MG63 (cell line): ENCODE measurements at regions not wholly inside any gene's neighbourhood (a gene's known extent, or its start where the extent isn't known, plus 50 kb on each side); places are given as distances from the start of the nearest gene placed in this dataset.
"Not testable (repeated sequence)": the region's sequence is repeated elsewhere in the genome, so short reads cannot be mapped to it uniquely, and the experiment has no call there.

Experiments
- DNase-seq: peaks from one replicate; pipeline ENCODE4 v3.0.0-alpha.2; 2020
- H3K27me3 ChIP-seq: fragments of 250-450 bp; sonication (Bioruptor Pico); 2 replicates; pipeline ENCODE4 v1.5.1; 2020; ENCODE audit warnings: mild to moderate bottlenecking, moderate library complexity
- H3K36me3 ChIP-seq: fragments of 250-450 bp; sonication (Bioruptor Pico); 2 replicates; pipeline ENCODE4 v1.5.1; 2020; ENCODE audit warnings: mild to moderate bottlenecking, moderate library complexity
- H3K4me3 ChIP-seq: fragments of 250-450 bp; sonication (Bioruptor Pico); 2 replicates; pipeline ENCODE4 v1.5.1; 2020; ENCODE audit warnings: mild to moderate bottlenecking, moderate library complexity
- H3K9me3 ChIP-seq: fragments of 250-450 bp; sonication (Bioruptor Pico); 2 replicates; pipeline ENCODE4 v1.5.1; 2020; ENCODE audit warnings: mild to moderate bottlenecking, moderate library complexity

DNA sequence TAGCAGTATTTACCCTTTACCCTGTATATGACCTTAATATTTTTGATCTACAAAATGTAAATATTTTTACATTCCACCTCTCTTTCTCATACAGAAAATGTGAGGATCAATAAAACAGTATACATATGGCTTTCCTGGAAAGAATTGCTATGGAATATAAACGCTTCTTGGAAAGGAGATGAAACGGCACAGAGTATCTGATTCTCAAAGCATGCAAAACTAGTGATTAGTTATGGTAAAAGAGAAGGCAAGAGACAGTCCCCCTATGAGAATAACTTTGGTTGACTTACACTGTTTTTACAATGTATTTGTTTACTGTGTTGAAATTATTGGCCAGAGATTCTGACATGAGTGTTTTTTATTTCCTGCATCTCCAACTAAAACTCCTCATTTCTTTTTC lies 204.6 kb upstream of the C21orf91 start:
- DNase-seq: no peak
- no peaks in the 10 kb centered on the region for H3K9me3 ChIP-seq
- H3K4me3 ChIP-seq: no peak overlapping the region

DNA sequence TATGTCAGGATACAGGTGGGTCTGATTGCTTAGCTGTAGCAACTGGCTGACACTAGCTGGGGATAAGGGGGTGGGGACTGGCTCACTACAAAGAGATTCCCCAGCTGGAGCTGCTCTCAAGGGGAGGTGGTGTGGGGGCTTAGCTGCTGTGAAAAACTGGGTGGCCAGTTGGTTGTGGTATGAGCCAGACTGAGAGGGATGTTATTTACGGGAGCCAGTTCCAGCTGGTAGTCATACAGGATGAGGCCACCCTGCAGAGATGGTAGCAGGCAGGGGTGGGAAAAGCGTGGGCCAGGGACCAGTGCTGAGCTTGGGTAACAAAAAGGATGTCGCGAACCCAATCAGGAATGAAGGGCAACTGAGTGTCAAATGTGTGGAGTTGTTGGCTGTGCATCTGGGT lies 204.0 kb upstream of the C21orf91 start:
- DNase-seq: no peak
- Histone ChIP-seq H3K4me3 (no peak overlapping the region), H3K36me3 (no peaks in the 10 kb centered on the region), H3K9me3 (no peaks in the 10 kb centered on the region), H3K27me3 (no peaks in the 10 kb centered on the region)

More for the DNA sequence above, 204.6 kb upstream of the C21orf91 start:
- Histone ChIP-seq H3K27me3 (no peaks in the 10 kb centered on the region), H3K36me3 (no peaks in the 10 kb centered on the region)

DNA sequence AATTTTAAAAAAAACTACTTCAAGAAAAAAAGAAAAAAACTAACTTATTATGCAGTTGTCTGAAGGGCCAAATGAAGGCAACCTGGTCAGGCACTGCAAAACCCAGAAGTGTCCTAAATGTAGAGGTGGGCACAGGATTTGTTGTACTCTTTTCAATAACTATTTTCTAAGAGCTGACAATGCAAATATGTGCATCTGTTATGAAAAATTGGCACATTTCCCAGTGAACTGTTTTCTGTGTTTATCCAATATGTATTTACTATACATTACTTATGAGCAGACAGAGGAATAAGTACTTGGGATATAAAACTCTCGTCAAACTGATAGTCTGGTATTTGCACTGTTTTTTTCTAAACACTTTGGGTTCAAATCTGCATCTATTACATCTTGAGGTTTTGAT lies 188.0 kb upstream of the C21orf91 start:
- DNase-seq: no peak
- H3K36me3 ChIP-seq: no peaks in the 10 kb centered on the region
- H3K4me3 ChIP-seq: no peak overlapping the region
- no peaks in the 10 kb centered on the region for H3K27me3 ChIP-seq
- H3K9me3 ChIP-seq: no peaks in the 10 kb centered on the region

DNA sequence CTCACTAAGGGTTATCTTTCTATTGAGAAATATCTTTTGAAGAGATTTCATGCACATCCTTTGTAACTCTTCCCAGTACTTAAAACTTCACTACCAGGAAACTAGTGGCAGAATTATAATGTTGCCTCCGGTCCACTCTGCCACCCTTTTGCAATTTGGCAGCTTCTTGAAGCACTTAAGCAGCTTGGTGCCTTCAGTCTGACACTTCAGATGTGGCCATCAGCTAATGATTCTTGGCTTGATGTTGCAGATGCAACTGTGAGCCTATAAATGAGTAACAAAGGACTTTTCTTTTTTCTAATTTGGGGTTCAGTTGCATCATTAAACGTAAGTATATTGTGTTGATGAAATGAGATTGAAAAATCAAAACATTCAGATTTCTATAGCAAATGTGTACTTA lies 187.5 kb upstream of the C21orf91 start:
- Histone ChIP-seq H3K4me3 (no peak overlapping the region), H3K9me3 (no peaks in the 10 kb centered on the region), H3K36me3 (no peaks in the 10 kb centered on the region), H3K27me3 (no peaks in the 10 kb centered on the region)
- no peak for DNase-seq

- no peaks in the 10 kb centered on the region for H3K9me3 ChIP-seq
- no peak overlapping the region for H3K4me3 ChIP-seq
- H3K36me3 ChIP-seq: no peaks in the 10 kb centered on the region
- no peak for DNase-seq
- H3K27me3 ChIP-seq: no peaks in the 10 kb centered on the region
Measured at GRCh38 chr21:18002393-18002792, 183.2 kb upstream of the C21orf91 start.

- H3K27me3 ChIP-seq: no peaks in the 10 kb centered on the region
- no peaks in the 10 kb centered on the region for H3K36me3 ChIP-seq
- no peak for DNase-seq
- no peak overlapping the region for H3K4me3 ChIP-seq
- H3K9me3 ChIP-seq: no peaks in the 10 kb centered on the region
Measured at GRCh38 chr21:18000981-18001686, 182.0 kb upstream of the C21orf91 start.

DNA sequence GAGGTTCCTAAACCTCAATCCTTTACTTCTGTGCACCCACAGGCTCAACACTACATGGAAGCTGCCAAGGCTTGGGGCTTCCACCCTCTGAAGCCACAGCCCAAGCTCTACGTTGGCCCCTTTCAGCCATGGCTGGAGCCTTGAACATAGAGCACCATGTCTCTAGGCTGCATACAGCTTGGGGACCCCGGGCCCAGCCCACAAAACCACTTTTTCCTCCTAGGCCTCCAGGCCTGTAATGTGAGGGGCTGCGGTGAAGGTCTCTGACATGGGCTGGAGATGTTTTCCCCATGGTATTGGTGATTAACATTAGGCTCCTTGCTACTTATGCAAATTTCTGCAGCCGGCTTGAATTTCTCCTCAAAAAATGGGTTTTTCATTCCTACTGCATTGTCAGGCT lies 179.4 kb upstream of the C21orf91 start:
- not testable (repeated sequence) for H3K36me3 ChIP-seq, H3K9me3 ChIP-seq, H3K27me3 ChIP-seq, DNase-seq, H3K4me3 ChIP-seq

- Histone ChIP-seq H3K9me3 (no peaks in the 10 kb centered on the region), H3K4me3 (no peak overlapping the region), H3K36me3 (no peaks in the 10 kb centered on the region), H3K27me3 (no peaks in the 10 kb centered on the region)
- DNase-seq: no peak
Measured at GRCh38 chr21:17989780-17990179, 170.6 kb upstream of the C21orf91 start.

GRCh38 chr21:17988102-17988437 lies 168.9 kb upstream of the C21orf91 start:
- Histone ChIP-seq H3K27me3 (no peaks in the 10 kb centered on the region), H3K36me3 (no peaks in the 10 kb centered on the region), H3K4me3 (no peak overlapping the region), H3K9me3 (no peaks in the 10 kb centered on the region)
- no peak for DNase-seq

DNA sequence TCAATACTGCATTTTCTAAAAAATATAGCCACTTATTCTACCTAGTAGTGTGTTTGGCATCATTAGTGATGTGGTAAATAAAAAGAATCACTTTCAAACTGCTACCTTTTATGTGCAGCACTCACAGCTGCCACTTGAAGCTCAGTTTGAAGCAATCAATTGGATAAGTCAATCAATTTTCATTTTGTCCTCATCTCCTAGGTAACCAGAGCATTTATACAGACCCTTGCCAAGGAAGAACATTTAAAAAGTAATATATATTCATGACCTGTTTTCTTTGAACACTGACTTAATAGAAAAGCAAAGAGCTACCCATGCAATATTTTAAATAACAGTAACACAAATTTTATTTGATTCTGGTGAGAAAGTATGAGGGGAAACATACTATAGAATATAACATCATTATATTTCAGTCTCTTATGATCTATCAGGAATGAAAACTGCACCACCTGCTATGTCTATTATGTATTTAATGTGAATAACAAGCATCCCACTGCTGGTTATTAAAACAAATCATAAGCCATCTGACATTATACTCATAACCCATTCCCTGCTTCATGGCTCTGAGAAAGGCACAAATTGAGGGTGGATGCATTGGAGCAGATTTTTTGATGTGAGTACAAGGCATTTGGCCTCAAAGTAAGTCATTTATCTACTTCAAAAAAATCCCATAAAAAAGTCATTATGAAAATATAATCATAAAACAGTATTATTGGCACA lies 168.4 kb upstream of the C21orf91 start:
- no peak overlapping the region for H3K4me3 ChIP-seq
- no peaks in the 10 kb centered on the region for H3K9me3 ChIP-seq
- H3K36me3 ChIP-seq: no peaks in the 10 kb centered on the region
- no peak for DNase-seq
- no peaks in the 10 kb centered on the region for H3K27me3 ChIP-seq

DNA sequence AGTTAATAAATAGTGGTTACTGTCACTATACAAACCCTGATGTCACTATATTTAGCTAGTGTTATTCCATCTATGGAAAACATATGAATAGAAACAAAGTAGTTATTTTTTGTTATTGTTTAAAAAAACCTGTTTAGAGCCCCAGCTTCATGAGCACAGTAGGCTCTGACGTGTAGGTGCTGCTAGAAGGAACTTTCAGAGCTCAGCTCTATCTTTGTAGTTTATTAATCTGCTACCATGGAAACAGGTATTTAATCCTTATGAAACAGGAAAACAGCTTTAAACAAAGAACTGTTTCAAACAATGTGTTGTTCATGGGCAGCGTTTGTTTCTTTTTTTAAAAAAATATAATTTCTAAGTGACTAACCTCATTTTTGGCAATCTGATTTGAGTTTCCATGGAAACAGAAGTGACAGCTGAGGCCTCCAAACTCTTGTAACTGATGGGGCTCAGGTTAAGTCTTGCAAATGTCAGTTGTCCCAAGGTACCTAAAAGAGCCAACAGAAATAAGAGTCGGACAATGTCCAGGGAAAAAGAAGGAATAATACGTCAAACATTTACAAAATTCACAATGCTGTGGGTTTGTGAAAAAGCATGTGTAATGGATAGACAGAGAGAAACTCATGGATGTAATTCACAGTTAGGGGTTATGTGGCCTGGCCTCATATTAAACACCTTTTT lies 162.0 kb upstream of the C21orf91 start:
- Histone ChIP-seq H3K27me3 (no peaks in the 10 kb centered on the region), H3K4me3 (no peak overlapping the region), H3K36me3 (no peaks in the 10 kb centered on the region), H3K9me3 (no peaks in the 10 kb centered on the region)
- no peak for DNase-seq

DNA sequence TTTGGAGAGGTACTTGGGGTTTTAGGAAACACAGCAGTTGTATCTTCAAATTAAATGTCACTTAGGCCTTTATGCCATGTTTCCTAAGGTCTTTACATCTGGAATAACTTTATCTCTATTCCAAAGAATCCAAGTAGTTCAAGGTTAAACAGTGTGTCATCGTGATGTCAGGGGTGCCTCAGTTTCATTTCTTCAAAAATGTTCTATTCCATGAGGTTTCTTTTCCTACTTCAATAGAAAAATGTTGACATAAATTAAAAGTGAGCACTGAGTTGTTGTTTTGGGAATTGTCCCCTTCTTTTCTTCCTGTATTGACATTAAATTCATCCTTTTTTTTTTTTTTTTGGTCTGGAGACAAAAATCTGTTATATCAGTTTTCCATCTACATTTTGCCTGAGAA lies 160.6 kb upstream of the C21orf91 start:
- H3K9me3 ChIP-seq: no peaks in the 10 kb centered on the region
- H3K4me3 ChIP-seq: no peak overlapping the region
- no peaks in the 10 kb centered on the region for H3K27me3 ChIP-seq
- H3K36me3 ChIP-seq: no peaks in the 10 kb centered on the region
- no peak for DNase-seq

DNA sequence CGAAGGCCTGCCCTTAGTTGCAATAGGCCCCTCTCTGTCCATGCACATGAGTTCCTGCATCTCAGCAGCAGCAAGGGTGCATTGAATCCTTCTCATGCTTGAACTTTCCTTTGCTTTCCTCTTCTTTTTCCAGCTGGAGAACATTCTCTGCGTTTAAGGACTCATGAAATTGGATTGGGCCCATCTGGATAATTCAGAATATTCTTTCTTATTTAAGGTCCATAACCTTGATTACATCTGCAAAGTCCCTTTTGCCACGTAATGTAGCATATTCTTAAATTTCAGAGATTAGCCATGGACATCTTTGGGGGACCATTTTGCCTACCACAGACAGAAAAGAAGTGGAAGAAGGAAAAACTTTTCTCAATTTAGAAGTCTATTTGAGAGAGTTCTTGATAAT lies 159.7 kb upstream of the C21orf91 start:
- no peak for DNase-seq
- Histone ChIP-seq H3K36me3 (no peaks in the 10 kb centered on the region), H3K4me3 (no peak overlapping the region), H3K9me3 (no peaks in the 10 kb centered on the region), H3K27me3 (no peaks in the 10 kb centered on the region)

DNA sequence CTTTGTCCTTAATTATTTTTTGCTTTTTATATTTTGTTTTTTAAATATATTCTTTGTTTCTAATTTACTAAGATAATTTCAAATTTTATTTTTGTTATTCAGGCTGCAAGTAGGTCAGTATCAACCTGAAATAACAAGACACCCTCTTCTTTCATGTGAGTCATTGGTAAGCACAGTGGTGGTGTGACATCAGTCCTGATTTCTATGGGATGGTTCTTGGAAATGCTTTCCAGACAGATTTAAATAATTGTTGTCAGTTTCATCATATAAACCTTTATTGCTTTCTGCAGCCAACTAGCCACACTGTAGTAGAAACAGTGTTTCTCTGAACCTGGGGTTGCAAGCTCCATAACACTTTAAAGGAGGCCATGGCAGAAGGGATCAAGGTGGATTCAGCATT lies 157.5 kb upstream of the C21orf91 start:
- Histone ChIP-seq H3K36me3 (no peaks in the 10 kb centered on the region), H3K4me3 (no peak overlapping the region), H3K27me3 (no peaks in the 10 kb centered on the region), H3K9me3 (no peaks in the 10 kb centered on the region)
- no peak for DNase-seq

GRCh38 chr21:17976139-17976538 lies 157.0 kb upstream of the C21orf91 start:
- DNase-seq: no peak
- Histone ChIP-seq H3K27me3 (no peaks in the 10 kb centered on the region), H3K4me3 (no peak overlapping the region), H3K9me3 (no peaks in the 10 kb centered on the region), H3K36me3 (no peaks in the 10 kb centered on the region)

GRCh38 chr21:17967319-17967718 lies 148.2 kb upstream of the C21orf91 start:
- Histone ChIP-seq H3K9me3 (no peaks in the 10 kb centered on the region), H3K4me3 (no peak overlapping the region), H3K36me3 (no peaks in the 10 kb centered on the region), H3K27me3 (no peaks in the 10 kb centered on the region)
- DNase-seq: no peak

- no peak overlapping the region for H3K4me3 ChIP-seq
- H3K9me3 ChIP-seq: no peaks in the 10 kb centered on the region
- no peak for DNase-seq
- no peaks in the 10 kb centered on the region for H3K27me3 ChIP-seq
- no peaks in the 10 kb centered on the region for H3K36me3 ChIP-seq
Measured at GRCh38 chr21:17964716-17965115, 145.6 kb upstream of the C21orf91 start.

GRCh38 chr21:17964199-17964598 lies 145.0 kb upstream of the C21orf91 start:
- Histone ChIP-seq H3K27me3 (no peaks in the 10 kb centered on the region), H3K36me3 (no peaks in the 10 kb centered on the region), H3K9me3 (no peaks in the 10 kb centered on the region), H3K4me3 (no peak overlapping the region)
- DNase-seq: no peak
